ENCODE measurements at regions not wholly inside any gene's neighbourhood (a gene's known extent, or its start where the extent isn't known, plus 50 kb on each side); places are given as distances from the start of the nearest gene placed in this dataset.
"Not testable (repeated sequence)": the region's sequence is repeated elsewhere in the genome, so short reads cannot be mapped to it uniquely, and the experiment has no call there.

GRCh38 chr1:121443001-121443540 is 258.3 kb downstream of the SRGAP2C start:
- DNase-seq = no peak

DNA sequence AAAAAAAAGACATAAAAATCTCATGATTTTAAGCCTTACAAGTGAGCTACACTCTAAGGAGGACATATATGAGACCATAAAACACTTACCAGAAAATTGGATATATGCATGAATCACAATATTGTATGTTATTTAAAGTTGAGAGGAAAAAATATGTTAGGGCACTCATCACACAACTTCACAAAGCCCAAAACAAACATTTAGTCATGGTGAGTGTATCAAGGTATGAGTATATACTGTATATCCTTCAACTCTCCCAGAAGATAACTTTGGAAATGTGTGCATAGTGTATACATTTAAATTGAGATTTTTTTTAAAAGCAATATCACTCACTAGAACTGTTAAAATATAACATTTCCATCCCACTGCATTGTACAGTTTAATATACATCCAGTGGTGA is 259.3 kb downstream of the SRGAP2C start:
- no peak for DNase-seq

GRCh38 chr1:121445679-121446078 is 260.9 kb downstream of the SRGAP2C start:
- no peak for DNase-seq

DNA sequence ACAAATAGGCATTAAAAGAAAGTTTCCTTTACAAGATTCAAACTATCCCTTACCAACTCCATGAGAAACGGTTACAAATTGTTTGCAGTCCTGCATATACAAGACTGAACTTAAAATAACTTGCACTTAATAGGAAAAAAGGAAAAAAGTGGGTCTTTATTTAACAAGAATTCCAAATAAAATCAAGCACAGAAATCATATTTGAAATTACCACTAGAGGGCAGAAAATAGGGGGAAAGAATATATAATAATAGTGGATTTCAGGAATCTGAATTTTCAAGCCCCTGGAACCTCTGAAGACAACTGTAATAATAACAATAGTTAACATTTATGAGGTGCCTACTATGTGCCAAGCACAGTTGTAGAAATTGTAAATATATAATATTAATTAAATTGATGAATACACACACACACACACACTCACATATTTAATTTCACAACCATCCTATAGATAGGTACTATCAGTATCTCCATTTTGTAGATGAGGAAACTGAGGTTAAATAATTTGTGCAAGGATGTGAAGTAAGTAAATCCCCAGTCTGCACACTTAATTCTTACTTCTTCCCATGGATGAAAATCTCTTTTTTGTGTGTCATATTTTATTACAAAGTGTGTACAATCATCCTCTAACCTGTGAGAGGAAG is 262.6 kb downstream of the SRGAP2C start:
- DNase-seq = not testable (repeated sequence)

DNA sequence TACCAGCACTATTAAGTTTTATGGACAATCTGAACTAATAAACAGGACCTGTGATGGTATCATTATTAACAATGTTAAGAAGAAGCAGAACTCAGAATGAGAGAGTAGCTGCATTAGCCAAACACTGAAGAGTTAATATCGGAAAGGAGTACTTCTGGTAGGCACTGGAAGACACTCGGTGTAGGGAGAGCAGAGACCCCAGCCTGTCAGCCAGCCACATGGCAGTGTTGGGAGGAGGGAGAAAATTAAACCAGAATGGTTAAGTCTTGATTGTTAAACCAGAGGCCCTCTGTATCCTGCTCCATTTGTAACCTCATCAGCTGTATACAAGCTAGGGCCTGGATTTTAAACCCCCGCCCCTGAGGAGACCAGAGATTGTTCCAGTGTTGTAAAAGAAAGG is 263.3 kb downstream of the SRGAP2C start:
- not testable (repeated sequence) for DNase-seq

GRCh38 chr1:121448851-121449250 is 264.1 kb downstream of the SRGAP2C start:
- DNase-seq = no peak

- no peak for DNase-seq
Observed at GRCh38 chr1:121452484-121452883, 267.7 kb downstream of the SRGAP2C start.

- DNase-seq = no peak
Observed at GRCh38 chr1:121458291-121459048, 273.7 kb downstream of the SRGAP2C start.

DNA sequence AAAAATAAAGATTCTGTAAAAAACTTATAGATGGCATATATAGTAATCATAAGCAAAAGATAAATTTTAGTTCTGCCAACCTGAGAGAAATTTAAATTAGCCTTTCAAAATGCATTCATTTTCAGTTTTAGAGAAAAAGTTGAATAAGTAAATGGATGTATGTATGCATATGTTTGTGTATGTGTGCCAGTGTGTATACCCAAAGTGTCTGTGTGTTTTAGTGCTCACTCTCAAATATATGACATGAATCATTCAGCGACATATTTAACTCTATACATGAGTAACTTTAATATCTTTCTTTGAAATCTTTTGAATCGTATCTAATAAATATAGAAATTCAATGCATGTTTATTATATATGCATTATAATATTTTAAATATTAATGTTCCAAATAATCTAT is 274.5 kb downstream of the SRGAP2C start:
- no peak for DNase-seq

DNA sequence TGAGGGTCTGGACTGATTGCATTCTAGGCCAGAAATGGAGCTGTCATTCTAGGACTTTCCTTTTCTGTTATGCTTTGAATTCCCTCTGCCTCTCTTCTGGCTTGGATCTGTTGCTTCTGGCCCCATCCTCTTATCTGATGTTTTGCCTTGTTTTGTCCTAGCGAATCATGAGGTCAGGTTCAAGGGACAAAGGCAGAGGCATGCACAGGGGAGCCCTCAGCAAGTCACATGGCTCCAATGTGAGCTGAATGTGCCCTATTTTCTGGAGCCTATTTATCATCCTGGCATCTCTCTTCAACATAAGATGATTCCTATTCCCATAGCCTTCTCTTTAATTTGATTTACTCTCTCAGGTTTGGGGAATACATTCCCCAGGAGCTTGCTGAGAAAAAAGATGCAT is 284.6 kb downstream of the SRGAP2C start:
- not testable (repeated sequence) for DNase-seq

DNA sequence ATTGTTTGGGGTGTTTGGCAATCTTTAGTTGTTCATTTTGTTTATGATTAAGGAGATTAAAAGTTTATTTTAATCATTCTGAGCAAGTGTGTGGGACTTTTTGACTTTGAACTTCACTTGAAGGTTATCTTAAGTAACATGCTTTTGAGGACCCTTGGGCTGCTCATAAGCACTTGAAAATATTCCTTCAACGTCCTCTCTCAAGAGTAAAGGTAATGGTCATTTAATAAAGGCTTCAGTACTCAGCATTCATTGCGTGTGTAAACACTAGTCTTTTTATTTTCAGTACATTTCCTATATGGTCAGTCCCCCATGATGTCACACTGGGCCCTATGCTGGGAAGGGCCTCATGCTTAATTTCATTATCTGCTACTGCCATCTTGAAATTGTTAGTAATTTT is 285.6 kb downstream of the SRGAP2C start:
- not testable (repeated sequence) for DNase-seq

GRCh38 chr1:121471523-121471922 is 286.7 kb downstream of the SRGAP2C start:
- DNase-seq = no peak

DNA sequence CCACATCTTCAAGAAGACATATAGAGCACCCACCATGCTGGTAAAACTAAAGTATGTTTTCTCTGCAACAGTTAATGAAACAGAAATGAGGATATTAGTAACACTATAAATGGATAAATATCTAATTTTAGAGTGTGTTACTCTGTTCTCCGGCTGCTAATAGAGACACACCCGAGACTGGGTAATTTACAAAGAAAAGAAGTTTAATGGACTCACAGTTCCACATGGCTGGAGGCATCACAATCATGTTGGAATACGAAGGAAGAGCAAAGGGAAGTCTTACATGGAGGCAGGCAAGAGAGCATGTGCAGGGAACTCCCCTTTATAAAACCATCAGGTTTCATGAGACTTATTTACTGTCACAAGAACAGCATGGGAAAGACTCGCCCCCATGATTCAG is 287.2 kb downstream of the SRGAP2C start:
- no peak for DNase-seq

DNA sequence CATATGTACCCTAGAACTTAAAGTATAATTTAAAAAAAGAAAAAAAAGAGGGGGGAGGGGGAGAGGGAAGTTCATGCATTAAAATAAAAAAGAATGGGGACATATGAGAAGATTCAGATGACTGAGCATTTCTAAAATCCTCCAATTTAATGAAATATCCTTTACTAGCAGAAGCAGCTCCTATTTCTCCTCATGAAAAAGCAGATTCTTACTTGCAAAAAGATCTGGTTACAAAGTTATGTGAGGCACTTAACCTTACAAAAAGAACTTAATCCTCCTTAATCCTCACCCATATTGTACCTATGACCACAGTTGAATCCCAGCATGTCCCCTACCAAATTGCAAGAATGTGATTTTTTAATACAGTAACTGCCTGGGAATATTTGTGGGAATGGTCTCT is 298.5 kb downstream of the SRGAP2C start:
- no peak for DNase-seq

DNA sequence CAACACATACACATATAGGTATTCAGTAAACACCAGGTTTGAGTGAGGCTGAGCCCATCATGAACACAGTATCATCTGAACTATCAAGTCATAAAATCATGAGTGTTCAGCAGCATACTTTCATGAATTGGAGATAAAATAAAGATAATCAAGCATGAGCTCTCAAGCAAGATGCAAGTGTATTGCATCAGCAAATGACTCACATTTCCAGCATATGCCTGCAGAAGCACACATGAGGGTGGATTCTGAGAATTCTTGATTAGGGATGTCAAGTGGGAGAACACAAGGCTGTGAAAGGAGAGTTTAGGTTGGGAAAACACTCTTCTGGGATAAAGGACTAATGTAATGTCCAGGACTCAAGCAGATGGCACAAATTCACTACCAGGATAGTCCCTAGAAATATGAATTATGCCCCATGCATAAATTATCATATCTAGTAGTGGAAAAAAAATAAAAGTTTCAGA is 299.2 kb downstream of the SRGAP2C start:
- DNase-seq = no peak

DNA sequence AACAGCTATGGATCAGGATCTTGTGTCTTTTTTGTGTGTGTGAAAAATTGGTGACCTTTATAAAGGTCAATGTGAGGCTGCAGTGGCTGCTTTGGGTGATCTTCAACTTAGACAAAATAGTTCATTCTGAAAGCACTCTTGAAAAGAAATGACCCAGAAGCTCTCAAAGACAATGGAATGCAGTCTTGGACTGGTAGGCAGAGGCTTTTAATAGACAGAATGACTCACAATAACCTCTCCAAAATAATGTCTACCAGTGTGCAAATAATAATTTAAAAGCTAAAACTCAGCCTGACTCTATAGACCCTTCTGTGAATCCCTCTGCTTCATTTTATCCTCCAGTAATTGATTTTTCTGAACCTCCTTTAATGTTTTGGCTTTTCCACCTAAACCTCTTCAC is 310.0 kb downstream of the SRGAP2C start:
- not testable (repeated sequence) for DNase-seq

- DNase-seq = not testable (repeated sequence)
Observed at GRCh38 chr1:121511455-121511854, 326.7 kb downstream of the SRGAP2C start.

- not testable (repeated sequence) for DNase-seq
Observed at GRCh38 chr1:121511876-121512275, 327.1 kb downstream of the SRGAP2C start.

GRCh38 chr1:121515235-121515634 is 330.5 kb downstream of the SRGAP2C start:
- DNase-seq = no peak

- DNase-seq = no peak
Observed at GRCh38 chr1:121516234-121516967, 331.6 kb downstream of the SRGAP2C start.

DNA sequence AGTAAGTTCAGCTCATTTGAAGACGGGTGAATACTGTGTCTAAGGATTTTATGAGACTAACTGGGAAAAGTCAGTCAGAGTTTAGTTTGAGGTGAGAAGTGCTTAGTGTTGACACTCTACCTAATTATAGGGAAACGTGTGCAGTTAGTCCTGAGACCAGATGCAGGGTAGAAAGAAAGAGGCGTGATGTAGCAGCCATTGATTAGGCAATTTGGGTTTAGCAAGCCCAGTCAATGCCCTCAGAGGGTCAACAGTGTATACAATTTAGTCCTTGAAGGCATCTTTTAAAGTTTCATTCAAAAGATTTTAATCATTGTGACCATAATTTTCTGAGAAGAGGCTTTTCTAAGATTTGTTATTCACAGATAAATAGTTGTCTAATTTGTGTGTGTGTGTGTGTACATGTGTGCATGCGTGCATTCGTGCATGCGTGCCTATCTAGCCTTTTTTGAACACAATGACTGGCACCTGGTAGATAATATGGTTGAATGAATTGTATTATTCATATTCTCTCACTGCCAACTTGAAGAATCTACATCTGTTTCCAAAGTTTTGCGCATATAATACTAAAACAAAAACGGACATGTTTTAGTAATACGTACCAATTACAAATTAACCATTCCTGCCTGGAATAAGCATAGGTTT is 332.9 kb downstream of the SRGAP2C start:
- DNase-seq = no peak

GRCh38 chr1:121518726-121519041 is 333.9 kb downstream of the SRGAP2C start:
- no peak for DNase-seq
